HG03108 (cell line): ENCODE measurements at regions not wholly inside any gene's neighbourhood (a gene's known extent, or its start where the extent isn't known, plus 50 kb on each side); places are given as distances from the start of the nearest gene placed in this dataset.

Experiments used
- ATAC-seq: cut with Tn5 transposase; IDR thresholded peaks from one replicate; pipeline ENCODE4 v1.9.1; 2021; ENCODE audit warnings: moderate library complexity; ENCODE audit not compliant: unreplicated experiment

DNA sequence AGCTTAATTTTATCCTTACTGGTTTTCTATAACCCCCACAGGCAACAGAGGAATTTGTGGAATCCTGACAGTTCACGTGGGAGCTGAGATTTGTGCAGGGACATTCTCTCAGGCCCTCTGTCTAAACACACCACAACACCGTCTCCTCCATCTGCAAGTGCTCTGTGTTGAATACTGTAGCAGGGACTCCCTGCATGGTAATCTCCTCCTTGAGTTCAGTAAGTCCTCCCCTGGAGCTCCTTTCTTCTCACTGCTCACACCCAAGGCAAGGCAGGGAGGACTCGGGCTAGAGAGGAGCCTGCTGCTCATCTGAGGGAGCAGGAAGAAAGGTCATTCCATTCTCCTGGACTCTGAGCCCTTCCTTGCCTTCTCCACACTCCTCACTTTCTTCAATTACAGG lies 348.2 kb downstream of the KCTD12 start:
- ATAC-seq = no peak

DNA sequence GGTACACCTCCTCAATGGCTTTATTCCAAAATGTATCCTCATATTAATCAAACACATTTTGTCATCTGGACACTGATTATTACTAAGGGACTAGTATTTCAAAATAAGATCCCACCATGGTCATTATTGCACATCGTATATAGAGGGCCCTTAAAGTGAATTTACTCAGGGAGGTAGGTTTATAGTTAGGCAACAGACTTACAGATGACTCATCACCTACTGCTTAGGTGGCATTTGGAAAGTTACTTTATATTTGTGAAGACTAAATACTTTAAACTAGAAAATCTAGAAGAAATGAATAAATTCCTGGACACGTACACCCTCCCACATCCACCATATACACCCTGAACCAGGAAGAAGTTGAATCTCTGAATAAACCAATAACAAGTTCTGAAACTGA lies 353.0 kb downstream of the KCTD12 start:
- no peak for ATAC-seq

DNA sequence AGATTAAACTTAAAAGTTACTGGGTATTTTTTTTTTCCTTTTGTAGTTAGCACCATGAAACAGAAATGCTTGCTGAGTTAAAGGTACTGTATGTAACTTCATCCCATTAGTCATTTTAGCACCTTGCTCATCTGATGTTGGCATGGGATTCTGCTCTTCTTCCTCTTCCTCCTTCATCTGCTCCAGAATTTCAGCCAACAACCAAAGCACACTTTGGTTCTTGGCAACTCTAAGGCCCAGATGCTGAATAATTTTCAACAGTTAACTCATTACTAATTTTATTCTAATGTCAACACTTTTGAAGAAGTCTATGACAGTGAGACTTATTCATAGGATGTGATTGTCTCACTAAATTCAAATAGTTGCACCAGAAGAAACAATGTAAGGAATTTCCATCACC lies 359.2 kb downstream of the KCTD12 start:
- no peak for ATAC-seq

DNA sequence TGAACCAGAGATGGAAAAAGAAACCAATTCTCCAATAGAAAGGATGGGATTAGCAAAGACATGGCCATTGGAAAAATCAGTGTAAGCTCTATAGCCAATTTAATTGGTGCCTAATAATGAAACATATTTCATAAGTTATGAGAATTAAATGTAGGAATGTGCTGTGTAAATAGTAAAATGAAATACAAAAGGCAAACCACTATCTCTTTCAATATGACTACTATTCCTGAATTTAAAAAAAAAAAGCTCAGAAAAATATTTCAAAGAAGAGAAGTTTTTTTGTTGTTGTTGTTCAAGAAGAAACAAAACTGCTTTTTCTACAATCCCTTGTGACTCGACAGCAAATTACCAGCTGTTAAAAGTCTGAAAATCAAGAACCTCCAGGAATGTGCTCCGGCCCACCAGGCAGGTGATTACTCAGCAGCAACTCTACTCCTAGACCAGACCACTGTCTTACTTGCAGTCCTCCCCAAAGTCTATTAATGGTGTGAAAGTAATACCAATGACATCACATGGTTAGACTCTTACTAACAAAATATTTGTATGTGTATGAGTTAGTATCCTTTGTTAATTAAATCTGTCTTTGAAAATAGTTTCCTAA lies 362.4 kb downstream of the KCTD12 start:
- peak; percentile 77 for ATAC-seq

DNA sequence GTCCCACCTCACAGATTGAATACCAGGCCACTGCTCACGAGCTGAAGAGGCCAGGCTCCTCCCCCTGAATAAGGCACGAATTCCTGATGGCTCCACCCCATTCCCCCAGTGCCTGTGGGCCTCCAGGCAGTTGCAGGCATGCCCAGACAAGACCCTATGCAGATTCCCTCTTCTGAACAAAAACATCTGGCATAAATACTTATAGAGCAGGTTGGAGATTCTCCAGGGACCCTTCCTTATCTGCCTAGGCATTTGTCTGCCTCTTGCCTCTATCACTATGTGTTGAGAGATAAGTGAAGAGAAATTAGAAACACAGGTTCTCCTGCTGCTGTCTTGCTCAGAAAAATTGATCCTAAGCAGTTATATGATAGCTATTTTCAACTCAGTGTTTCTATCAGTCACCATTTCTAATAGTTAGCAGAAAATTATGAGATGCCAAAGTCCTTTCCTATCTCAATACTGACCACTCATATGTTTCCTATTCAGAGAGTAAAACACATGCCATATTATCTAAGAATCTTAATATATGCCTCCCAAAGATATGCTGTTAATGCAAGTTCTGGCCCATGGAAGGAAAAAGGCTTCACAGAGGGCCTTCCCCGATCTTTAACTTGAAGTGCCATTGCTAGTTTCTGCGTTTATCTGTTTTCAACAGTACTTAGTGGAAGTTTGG lies 364.0 kb downstream of the KCTD12 start:
- ATAC-seq = no peak

DNA sequence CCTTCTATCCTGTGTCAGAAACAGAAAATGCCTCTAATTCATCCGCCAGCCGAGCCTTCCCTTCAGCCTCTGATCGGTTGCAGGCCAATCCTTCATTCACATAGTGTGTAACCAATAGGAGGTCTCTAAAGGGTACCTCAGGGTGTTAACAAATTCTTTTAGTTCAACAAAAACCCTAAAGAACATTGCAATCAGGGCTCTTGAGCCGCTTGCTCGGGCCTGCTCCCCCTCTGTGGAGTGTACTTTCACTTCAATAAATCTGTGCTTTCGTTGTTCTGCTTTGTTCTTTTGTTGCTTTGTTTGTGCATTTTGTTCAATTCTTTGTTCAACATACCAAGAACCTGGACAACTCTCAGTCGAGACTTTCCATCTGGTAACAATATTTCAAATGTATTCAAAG lies 366.5 kb downstream of the KCTD12 start:
- no peak for ATAC-seq

DNA sequence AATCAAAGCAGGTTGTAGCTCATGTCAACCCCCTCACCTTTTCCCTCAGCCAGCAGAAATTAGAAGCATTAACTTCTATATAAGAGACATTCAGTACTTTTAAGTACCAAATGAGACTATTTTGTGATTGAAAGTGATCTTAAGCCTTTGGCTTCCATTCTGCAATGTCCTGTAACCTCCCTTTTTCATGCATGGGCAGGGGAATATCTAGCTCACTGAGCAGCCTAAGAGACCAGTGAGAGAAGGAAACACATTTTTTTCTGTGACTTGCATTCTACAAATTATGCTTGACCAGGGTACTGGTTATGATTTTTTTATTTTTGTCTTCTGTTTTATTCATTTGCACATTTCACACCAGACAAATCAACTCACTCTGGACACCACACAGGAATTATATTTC lies 369.6 kb downstream of the KCTD12 start:
- no peak for ATAC-seq

DNA sequence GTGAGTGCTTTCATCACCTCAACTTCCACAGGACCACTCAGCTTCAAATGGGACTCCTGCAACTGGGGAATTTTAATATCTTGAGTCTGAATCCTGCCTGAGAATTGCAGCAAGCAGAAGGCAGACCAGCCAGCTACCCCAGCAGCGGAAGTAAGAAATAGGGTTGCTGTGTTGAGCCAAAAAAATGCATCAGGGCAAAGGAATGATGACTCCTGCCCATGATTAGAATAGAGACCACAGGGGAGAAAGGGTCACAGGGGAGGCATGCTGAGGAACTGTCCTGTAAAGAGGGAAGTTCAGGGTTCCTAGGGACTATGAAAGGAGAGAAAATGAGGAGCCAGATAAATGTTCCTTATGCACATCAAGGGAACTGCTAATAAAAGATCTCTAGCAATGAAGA lies 370.2 kb downstream of the KCTD12 start:
- no peak for ATAC-seq

DNA sequence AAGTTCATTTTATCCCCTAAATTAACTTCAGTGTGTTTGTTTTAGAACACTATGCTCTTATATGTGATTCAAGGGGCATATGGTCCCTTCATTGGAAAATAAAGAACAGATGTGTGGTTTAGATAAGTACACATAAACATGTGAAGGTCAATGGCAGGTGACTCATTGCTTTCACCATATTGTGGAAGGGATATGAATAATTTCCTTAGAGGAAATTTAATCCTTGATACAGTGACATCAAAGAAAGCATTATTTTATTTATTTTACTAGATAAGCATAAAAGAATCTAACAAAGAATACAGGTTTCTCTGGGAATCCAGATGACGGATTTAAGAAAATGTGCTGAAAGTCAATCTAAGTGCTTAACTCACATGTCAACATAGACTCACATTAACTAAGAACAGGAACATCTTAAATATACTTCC lies 373.5 kb downstream of the KCTD12 start:
- no peak for ATAC-seq

DNA sequence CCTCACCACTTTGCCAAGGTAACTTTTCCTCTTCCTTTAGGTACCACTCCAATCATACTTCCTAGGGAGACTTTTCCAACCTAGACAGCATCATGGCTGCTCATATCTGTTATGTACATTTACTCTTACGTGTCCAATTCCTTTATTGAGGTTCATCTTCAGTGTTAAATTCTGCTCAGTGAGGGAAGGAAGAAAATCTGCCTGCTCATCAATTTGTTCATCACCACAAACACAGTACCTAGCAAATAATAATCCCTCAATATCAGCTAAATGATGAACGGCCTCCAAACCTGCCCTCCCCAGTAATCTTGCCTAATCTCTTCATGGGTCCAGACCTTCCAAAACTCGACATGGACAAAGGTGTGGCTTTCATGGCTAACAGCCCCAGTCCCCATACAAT lies 380.8 kb downstream of the KCTD12 start:
- no peak for ATAC-seq

DNA sequence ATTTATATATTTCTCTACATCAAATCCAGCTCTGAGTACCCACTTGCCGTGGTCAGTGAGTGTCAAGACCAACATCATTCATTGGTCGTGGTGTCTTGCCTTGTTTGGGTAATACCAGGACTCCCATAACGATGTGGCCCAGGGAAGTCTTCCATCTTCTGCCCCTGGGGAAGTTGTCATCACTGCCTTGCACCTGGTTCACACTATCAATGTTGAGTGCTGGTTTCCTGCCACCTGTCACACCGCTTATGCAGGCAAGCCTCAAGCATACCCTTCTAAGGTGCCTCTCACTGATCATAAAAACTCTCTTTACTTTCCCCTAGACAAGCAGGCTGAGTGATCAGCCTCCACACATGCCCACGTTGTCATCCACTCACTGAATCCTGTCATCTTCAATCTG lies 382.4 kb downstream of the KCTD12 start:
- ATAC-seq = no peak

DNA sequence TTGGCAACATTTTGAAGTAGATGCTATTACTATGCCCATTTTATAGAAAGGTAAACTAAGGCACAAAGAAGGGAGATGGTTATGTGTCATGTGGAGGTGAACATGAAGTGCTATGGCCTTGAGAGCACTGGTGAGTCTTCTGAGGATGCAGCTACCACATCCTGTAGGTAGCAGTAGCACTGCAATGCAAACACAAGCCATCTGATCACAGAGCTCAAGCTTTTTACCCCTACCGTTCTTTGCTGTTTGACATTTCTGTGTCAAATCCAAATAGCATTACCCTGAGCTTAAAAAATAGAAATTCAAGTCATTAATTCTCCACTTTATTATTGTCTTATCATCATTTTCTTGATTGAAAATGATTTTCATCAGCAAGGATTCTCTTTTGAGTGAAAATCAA lies 382.9 kb downstream of the KCTD12 start:
- ATAC-seq = no peak

DNA sequence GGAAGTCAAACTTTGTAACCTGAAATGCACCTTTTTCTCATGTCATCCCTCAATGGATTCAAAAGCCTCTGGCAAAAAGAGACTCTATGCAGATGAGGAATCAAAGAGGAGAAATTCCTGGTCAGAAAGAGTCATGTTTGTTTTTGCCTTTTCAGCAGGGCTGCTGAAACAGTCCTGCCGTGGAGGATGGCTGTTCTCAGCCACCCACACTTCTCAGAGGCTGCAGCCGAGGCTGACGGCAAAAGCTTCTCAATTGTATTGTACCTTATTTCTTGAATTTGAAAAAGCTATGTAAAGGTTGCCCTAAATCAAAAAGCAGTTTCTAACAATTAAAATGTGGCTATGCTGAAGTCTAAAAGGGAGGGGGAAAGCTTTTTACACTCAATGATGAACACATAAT lies 385.3 kb downstream of the KCTD12 start:
- no peak for ATAC-seq

DNA sequence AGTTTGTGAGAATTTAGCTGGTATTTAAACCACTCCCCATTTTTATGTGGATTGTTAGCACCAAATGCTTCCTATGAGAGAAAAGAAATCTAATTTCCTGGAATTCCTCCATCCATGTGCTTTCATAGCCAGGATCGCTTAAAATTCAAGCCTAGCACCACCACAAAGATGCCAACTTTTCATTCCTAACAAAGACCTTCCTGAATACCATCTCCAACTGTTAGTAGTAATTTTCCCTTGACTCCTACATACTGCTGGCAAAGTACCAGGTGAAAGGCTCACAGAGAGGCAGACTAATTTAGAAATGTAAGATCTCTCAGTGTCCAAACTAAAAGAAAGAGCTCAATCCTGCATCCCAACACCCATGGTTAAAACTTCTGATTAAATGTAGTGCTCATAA lies 386.3 kb downstream of the KCTD12 start:
- ATAC-seq = no peak

DNA sequence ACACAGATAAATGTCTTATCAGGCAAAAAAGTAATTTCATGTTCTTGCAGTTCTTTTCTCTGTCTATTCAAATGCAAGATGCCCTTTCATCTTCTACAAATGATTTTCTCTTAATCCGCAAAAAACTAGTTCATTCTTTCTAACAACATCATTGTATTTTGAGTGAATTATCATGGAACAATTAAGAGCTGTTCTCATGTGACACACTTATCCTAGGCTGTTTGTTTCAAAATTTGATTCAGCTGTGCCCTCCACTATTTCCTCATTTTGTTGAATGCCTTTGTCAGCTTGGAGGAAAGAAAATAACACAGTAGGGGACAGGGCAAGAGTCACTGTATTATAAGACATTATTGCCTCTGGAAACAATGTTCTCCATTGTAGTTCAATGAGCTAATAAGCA lies 396.9 kb downstream of the KCTD12 start:
- ATAC-seq = no peak

DNA sequence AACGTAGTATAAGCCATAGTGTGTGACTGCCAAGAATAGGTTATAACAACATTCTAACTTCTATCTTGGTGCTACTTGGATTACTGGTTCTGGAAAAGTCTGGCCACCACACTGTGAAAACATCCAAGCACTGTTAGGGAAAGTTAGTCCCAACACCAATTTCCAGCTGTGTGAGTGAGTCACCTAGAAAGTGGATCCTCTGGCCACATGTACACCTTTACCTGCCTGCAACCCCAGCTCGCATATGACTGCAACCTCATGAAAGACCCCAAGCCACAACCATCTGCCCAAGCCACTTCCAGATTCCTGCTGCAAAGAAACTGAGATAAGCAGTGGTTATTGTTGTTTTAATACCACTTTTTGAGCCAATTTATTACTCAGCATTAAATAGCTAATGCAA lies 404.5 kb downstream of the KCTD12 start:
- ATAC-seq = no peak

DNA sequence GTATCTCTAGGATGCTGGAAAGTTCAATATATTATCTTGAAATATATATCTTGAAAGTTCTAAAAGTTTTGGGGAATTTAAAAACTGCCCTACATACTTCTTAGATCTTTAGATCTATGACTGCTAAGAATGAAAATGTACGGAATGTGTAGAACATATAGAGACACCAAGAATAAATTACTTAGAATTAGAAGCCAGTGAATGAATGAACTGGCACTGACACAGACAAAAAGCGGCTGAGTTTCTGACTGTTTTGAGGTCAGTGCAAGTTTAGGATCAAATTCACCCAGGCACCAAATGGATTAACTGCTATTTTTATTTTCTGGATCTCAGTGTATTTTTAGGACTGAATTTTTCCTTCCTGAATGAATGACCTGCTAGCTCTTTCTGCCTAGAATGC lies 411.2 kb downstream of the KCTD12 start:
- ATAC-seq = no peak

DNA sequence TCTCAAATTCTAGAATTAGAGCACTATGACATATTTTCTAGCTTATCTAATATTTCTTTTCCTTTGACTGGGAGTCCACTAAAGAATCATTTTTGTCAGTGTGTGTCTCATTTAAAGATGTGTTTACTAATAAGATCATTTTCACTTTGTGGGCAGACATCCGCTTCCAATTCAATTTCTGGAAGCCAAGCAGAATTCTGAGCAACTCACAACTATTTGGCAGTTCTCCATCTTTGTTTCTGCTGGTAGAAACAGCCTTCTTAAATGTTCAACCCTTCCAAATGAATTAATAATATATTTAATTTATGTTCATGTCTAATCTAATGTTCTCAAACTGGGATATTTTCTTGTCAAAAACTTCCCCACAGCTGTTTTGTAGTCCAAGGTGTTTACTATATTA lies 411.8 kb downstream of the KCTD12 start:
- ATAC-seq = no peak

DNA sequence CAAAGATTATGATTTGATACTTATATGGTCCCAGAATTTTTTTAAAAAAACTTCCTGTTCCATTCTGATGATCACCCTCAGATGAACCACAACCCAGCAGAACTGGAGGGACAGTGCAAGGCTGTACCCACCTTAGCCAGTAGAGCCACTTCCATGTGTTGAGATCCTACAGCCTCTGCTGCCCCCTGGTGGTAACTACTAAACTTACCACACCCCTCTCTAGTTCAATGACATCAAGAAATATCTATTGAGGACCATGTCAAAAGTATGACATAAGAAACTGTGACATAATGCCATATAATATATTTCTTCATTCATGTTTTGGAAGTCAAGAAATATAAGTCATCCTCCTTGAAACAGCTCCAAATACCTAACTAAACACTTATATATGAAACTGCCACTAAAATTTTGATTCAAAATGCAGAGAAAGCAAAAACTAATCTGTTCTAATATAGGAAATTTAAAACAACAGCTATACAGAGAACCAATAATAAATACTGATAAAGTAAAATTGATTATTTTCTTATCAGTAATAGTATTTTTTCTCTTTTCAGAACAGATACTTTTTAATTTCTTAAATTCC lies 412.6 kb downstream of the KCTD12 start:
- peak; percentile 95 for ATAC-seq

DNA sequence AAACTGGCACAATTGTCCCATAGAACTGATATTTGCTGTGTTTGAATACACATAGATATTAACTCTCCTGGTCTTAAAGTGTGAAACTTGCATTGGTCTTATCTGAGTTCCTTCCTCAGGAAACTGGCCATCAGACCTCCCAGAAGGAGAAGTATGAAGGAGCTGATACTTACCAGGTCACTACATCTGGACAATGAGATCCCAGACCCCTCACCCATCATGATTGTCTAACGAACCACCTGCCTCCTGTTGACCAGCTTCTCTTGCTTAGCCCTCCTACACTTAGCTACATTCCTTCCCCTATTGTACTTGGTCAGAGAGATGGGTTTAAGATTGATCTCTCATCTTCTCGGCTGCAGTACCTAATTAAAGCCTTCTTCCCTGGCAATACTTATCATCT lies 413.3 kb downstream of the KCTD12 start:
- no peak for ATAC-seq

DNA sequence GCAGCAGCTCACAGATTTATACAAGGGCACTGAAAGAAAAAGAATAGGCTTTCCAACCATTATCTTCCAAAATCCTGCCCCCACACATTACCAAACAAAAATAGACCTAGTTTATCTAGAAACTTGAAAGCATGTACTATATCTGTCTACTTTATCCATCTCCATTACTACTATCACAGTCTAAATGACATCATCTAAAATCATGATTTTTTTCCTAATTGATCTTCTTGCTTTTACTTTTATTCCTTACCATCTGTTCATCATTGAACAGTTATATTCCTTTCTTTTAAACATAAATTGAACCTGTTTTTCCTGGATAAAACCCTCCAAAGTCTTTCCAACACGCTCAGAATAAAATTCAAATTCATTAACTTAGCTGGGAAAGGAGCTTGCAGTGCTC lies 414.7 kb downstream of the KCTD12 start:
- ATAC-seq = no peak

DNA sequence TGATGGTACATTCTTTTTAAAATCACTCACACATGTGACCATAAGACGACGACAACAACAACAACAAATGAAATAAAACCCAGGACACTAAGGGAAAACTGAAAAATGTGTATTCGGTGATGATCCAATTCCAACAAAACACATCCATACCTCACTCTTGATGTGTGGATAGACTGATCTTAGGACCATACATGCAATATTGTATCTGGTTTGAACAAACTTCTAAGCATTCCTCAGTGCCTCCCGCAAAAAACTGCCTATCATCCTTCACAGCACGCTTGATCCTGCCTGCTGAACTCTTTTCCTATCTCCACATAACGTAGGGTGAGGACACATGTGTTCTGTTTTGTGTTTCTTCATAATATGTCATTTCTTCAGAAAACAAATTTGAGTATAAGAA lies 415.2 kb downstream of the KCTD12 start:
- no peak for ATAC-seq

DNA sequence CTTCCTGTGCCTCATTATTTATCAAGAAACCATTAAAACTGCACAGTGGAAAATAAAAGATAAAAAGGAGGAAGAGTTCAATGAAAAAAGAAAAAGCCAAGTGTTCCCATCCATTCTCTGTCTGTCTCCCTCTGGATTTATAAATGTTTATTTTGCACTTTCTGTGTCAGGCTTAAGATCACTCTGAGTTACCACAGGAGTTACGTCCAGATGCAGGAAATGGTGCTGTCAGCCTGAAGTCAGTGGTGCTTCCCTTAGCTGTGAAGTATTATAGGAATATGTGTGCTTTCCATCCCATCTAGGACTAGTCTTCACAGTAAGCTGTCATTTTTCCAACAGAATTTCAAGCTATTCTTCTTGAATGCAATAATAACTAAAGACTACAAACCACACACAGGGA lies 420.2 kb downstream of the KCTD12 start:
- ATAC-seq = no peak
